PC-3 (cell line): ENCODE measurements at regions not wholly inside any gene's neighbourhood (a gene's known extent, or its start where the extent isn't known, plus 50 kb on each side); places are given as distances from the start of the nearest gene placed in this dataset.

Source experiments
- ATAC-seq: fragments of 200-7000 bp; cut with Tn5 transposase; 2 replicates; pipeline ENCODE4 v1.9.1; 2020; ENCODE audit warnings: mild to moderate bottlenecking, moderate library complexity
- BruUV-seq: library from RNA; stranded (reverse); fragments of 400-500 nt; replicated peaks from 2 replicates; lab custom pipeline; 2021; lab: Mats Ljungman, UMichigan
- CTCF ChIA-PET: fragments of 300-600 bp; sonication (Branson Sonifier 250); formaldehyde crosslinking; loops from one replicate; lab custom pipeline; 2022; ENCODE audit warnings: antibody characterized with exemption; lab: Charles Lee
- POLR2A ChIA-PET: fragments of 300-600 bp; sonication (Branson Sonifier 250); formaldehyde crosslinking; loops from one replicate; lab custom pipeline; 2022; ENCODE audit warnings: antibody characterized with exemption; ENCODE audit not compliant: unreplicated experiment; lab: Charles Lee
- DNase-seq: peaks from one replicate; pipeline ENCODE4 v3.0.0-alpha.2; 2015
- H2AFZ ChIP-seq: fragments of 300-600 bp; sonication (generic); 2 replicates; pipeline ENCODE4 v1.6.0; 2016; ENCODE audit warnings: antibody characterized with exemption, low read length
- H3F3A ChIP-seq: fragments of 300-600 bp; sonication (generic); one replicate; pipeline ENCODE4 v1.6.0; 2017; ENCODE audit warnings: antibody characterized with exemption, low read length, control low read depth, mild to moderate bottlenecking; ENCODE audit not compliant: unreplicated experiment
- H3K27ac ChIP-seq: fragments of 300-600 bp; sonication (generic); 2 replicates; pipeline ENCODE4 v1.5.1; 2016; ENCODE audit warnings: mild to moderate bottlenecking, low read length
- H3K27me3 ChIP-seq: fragments of 300-600 bp; sonication (generic); 2 replicates; pipeline ENCODE4 v1.6.1; 2016; ENCODE audit warnings: low read length, mixed read lengths
- H3K36me3 ChIP-seq: fragments of 300-600 bp; sonication (generic); 2 replicates; pipeline ENCODE4 v1.6.1; 2016; ENCODE audit warnings: low read depth, mixed run types, low read length, mixed read lengths
- H3K4me1 ChIP-seq: fragments of 300-600 bp; sonication (generic); 2 replicates; pipeline ENCODE4 v1.5.1; 2016; ENCODE audit warnings: low read length; ENCODE audit not compliant: insufficient read depth
- H3K4me2 ChIP-seq: fragments of 300-600 bp; sonication (generic); 2 replicates; pipeline ENCODE4 v1.6.0; 2016; ENCODE audit warnings: low read length
- H3K4me3 ChIP-seq: fragments of 300-600 bp; sonication (generic); 2 replicates; pipeline ENCODE4 v1.5.1; 2016; ENCODE audit warnings: mild to moderate bottlenecking, low read length, mixed read lengths
- H3K79me2 ChIP-seq: fragments of 300-600 bp; sonication (generic); 2 replicates; pipeline ENCODE4 v1.6.1; 2017; ENCODE audit warnings: low read length, mixed read lengths
- H3K9ac ChIP-seq: fragments of 300-600 bp; sonication (generic); 2 replicates; pipeline ENCODE4 v1.6.0; 2016; ENCODE audit warnings: mild to moderate bottlenecking, low read length
- H3K9me2 ChIP-seq: fragments of 300-600 bp; sonication (generic); replicated peaks from 2 replicates; pipeline ENCODE4 v1.6.1; 2016; ENCODE audit warnings: mixed run types, low read length, mixed read lengths
- H3K9me3 ChIP-seq: fragments of 300-600 bp; sonication (generic); 2 replicates; pipeline ENCODE4 v1.6.1; 2016; ENCODE audit warnings: low read length, mixed read lengths
- H4K20me1 ChIP-seq: fragments of 300-600 bp; sonication (generic); 2 replicates; pipeline ENCODE4 v1.6.1; 2016; ENCODE audit warnings: low read length, mixed read lengths
- CTCF ChIP-seq: fragments of 300-600 bp; sonication (generic); conservative IDR thresholded peaks from 2 replicates; pipeline ENCODE4 v1.5.1; 2017; ENCODE audit warnings: antibody characterized with exemption, low read depth, mild to moderate bottlenecking, low read length
- EZH2 ChIP-seq: fragments of 300-600 bp; sonication (generic); IDR thresholded peaks from one replicate; pipeline ENCODE4 v1.6.1; 2017; ENCODE audit warnings: antibody characterized with exemption, mild to moderate bottlenecking, low read length; ENCODE audit not compliant: unreplicated experiment
- EZH2phosphoT487 ChIP-seq: fragments of 300-600 bp; sonication (generic); IDR thresholded peaks from 2 replicates; pipeline ENCODE4 v1.6.1; 2018; ENCODE audit warnings: mild to moderate bottlenecking, antibody characterized with exemption, low read length, borderline replicate concordance
- intact Hi-C: fragments of 100-400 bp; cut with micrococcal nuclease; formaldehyde crosslinking; loops from 2 replicates; pipeline ENCODE4 v1.9.0; 2023

- ATAC-seq = no peak
- no peak for TF ChIP-seq EZH2phosphoT487
- TF ChIP-seq EZH2 = no peak
- TF ChIP-seq CTCF = no peak
- Histone ChIP-seq H3K4me2 (no peak overlapping the region), H2AFZ (no peak overlapping the region), H4K20me1 (no peaks in the 10 kb centered on the region), H3K4me3 (no peak overlapping the region), H3K9me2 (no peaks in the 10 kb centered on the region), H3K27ac (no peak overlapping the region), H3K36me3 (no peaks in the 10 kb centered on the region), H3K4me1 (peaks cover 9% of the 10 kb centered on the region), H3K27me3 (no peaks in the 10 kb centered on the region), H3K9ac (no peak overlapping the region), H3K9me3 (no peaks in the 10 kb centered on the region), H3F3A (no peaks in the 10 kb centered on the region), H3K79me2 (no peaks in the 10 kb centered on the region)
- no TSS peak for BruUV-seq
- ChIA-PET CTCF (no interaction called here), POLR2A (no interaction called here)
- no peak for DNase-seq
- intact Hi-C loops = no loop called here
Measured at GRCh38 chr5:135182675-135183074, 148.6 kb upstream of the PITX1 start.

GRCh38 chr5:135181653-135182052, 147.6 kb upstream of the PITX1 start:
- DNase-seq = no peak
- H3K9me3 ChIP-seq = no peaks in the 10 kb centered on the region
- intact Hi-C loops = no loop called here
- no peak overlapping the region for H2AFZ ChIP-seq
- ChIA-PET CTCF (no interaction called here), POLR2A (interaction anchor here (0.6 to 0.7 kb wide), 2 partner anchors 77 to 913 kb away, joined by 8 to 17 read pairs; no protein-coding TSS in a partner anchor)
- no peak overlapping the region for H3K27ac ChIP-seq
- TF ChIP-seq EZH2 = no peak
- no peak for TF ChIP-seq CTCF
- TF ChIP-seq EZH2phosphoT487 = no peak
- no peaks in the 10 kb centered on the region for H3K9me2 ChIP-seq
- H3K4me1 ChIP-seq = peaks cover 2% of the 10 kb centered on the region
- H3K4me2 ChIP-seq = no peak overlapping the region
- no TSS peak for BruUV-seq
- H3K9ac ChIP-seq = no peak overlapping the region
- no peaks in the 10 kb centered on the region for H3K36me3 ChIP-seq
- H3K27me3 ChIP-seq = no peaks in the 10 kb centered on the region
- H4K20me1 ChIP-seq = no peaks in the 10 kb centered on the region
- no peaks in the 10 kb centered on the region for H3F3A ChIP-seq
- no peak overlapping the region for H3K4me3 ChIP-seq
- H3K79me2 ChIP-seq = no peaks in the 10 kb centered on the region
- no peak for ATAC-seq

- no peaks in the 10 kb centered on the region for H3K27me3 ChIP-seq
- H3K4me1 ChIP-seq = no peaks in the 10 kb centered on the region
- H3K27ac ChIP-seq = no peak overlapping the region
- POLR2A ChIA-PET = interaction anchor here (0.6 kb wide), 1 partner anchor 317 kb away, joined by 4 read pairs; no protein-coding TSS in a partner anchor
- no peak overlapping the region for H3K4me3 ChIP-seq
- DNase-seq (no peak), ATAC-seq (no peak)
- no peaks in the 10 kb centered on the region for H3F3A ChIP-seq
- no peaks in the 10 kb centered on the region for H3K9me2 ChIP-seq
- CTCF ChIA-PET = no interaction called here
- no peaks in the 10 kb centered on the region for H3K9me3 ChIP-seq
- TF ChIP-seq EZH2phosphoT487 = no peak
- TF ChIP-seq EZH2 = no peak
- TF ChIP-seq CTCF = no peak
- no peak overlapping the region for H3K4me2 ChIP-seq
- no peaks in the 10 kb centered on the region for H3K79me2 ChIP-seq
- H4K20me1 ChIP-seq = no peaks in the 10 kb centered on the region
- no peak overlapping the region for H3K9ac ChIP-seq
- intact Hi-C loops = no loop called here
- no TSS peak for BruUV-seq
- no peak overlapping the region for H2AFZ ChIP-seq
- H3K36me3 ChIP-seq = no peaks in the 10 kb centered on the region
Measured at GRCh38 chr5:135179308-135179980, 145.4 kb upstream of the PITX1 start.
